Lower leg skin (tissue), 3 donors: ENCODE measurements at regions not wholly inside any gene's neighbourhood (a gene's known extent, or its start where the extent isn't known, plus 50 kb on each side); places are given as distances from the start of the nearest gene placed in this dataset.

Source experiments
- POLR2A ChIP-seq, 2 donors: fragments of 450-650 bp; IDR thresholded peaks; one replicate each; pipeline ENCODE4 v1.6.1; 2016 to 2017; ENCODE audit warnings: antibody characterized with exemption in 2 of 2, mild to moderate bottlenecking in 1 of 2, moderate library complexity in 1 of 2
- TF ChIP-seq, protein P1 (sequence below), 3 donors: fragments of 450-650 bp; IDR thresholded peaks; one replicate each; pipeline ENCODE4 v1.5.1; 2016; ENCODE audit warnings: antibody characterized with exemption in 3 of 3, mild to moderate bottlenecking in 3 of 3, moderate library complexity in 2 of 3

DNA sequence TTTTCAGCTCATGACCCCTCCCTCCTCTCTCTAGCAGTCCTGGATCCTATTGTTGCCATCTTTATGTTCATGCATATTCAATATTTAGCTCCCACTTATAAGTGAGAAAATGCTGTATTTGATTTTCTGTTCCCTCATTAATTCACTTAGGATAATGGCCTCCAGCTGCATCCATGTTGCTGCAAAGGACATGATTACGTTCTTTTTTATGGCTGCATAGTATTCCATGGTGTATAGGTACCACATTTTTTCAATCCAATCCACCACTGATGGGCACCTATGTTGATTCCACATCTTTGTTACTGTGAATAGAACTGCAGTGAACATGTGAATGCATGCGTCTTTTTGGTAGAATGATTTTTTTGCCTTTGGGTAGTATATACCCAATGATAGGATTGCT, 188.4 kb downstream of the FOXL1 start:
- TF ChIP-seq POLR2A (IDR thresholded peaks at IDR 0.05): no peak
- TF ChIP-seq, protein P1, sequence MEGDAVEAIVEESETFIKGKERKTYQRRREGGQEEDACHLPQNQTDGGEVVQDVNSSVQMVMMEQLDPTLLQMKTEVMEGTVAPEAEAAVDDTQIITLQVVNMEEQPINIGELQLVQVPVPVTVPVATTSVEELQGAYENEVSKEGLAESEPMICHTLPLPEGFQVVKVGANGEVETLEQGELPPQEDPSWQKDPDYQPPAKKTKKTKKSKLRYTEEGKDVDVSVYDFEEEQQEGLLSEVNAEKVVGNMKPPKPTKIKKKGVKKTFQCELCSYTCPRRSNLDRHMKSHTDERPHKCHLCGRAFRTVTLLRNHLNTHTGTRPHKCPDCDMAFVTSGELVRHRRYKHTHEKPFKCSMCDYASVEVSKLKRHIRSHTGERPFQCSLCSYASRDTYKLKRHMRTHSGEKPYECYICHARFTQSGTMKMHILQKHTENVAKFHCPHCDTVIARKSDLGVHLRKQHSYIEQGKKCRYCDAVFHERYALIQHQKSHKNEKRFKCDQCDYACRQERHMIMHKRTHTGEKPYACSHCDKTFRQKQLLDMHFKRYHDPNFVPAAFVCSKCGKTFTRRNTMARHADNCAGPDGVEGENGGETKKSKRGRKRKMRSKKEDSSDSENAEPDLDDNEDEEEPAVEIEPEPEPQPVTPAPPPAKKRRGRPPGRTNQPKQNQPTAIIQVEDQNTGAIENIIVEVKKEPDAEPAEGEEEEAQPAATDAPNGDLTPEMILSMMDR (IDR thresholded peaks at IDR 0.05): no peak
